ENCODE measurements at regions not wholly inside any gene's neighbourhood (a gene's known extent, or its start where the extent isn't known, plus 50 kb on each side); places are given as distances from the start of the nearest gene placed in this dataset.
"Not testable (repeated sequence)": the region's sequence is repeated elsewhere in the genome, so short reads cannot be mapped to it uniquely, and the experiment has no call there.

DNA sequence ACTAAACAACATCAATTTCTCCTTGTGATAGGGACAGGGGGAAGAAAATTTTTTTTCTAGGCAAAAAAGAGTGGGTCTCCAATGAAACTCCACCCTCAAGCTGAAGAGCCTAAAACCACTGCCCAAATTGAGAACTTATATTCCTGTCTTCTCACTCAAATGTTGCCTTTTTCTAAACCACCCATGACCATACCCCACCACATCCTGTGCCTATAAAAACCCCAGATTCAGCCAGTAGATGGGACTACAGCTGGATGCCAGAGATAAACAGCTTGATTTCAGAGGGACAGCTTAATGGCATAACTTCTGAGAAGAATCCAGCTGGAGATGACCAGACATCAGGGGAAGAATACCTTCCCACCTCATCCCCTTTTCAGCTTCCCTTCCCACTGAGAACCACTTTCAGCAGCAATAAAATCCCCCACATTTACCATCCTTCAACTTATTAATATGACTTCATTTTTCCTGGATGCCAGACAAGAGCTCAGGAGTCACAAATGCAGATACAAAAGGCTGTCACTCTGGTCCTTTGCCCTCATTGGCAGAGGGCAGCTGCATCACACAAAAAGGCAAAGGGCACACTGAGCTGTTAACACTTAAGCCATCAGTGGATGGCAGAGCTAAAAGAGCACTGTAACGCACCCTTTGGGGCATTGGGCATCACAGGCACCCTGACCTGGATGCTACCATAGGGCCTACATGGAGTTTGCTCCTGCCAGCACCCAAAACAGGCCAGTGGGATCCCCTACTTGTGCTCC is 972.5 kb upstream of the CTNND2 start:
- no peak for DNase-seq (ENCODE audit: low spot score)

GRCh38 chr5:12870872-12871539 is 966.8 kb upstream of the CTNND2 start:
- DNase-seq (ENCODE audit: low spot score) = no peak

- DNase-seq (ENCODE audit: low spot score) = no peak
Observed at GRCh38 chr5:12865529-12865928, 961.3 kb upstream of the CTNND2 start.

- no peak for DNase-seq (ENCODE audit: low spot score)
Observed at GRCh38 chr5:12861886-12862654, 957.8 kb upstream of the CTNND2 start.

DNA sequence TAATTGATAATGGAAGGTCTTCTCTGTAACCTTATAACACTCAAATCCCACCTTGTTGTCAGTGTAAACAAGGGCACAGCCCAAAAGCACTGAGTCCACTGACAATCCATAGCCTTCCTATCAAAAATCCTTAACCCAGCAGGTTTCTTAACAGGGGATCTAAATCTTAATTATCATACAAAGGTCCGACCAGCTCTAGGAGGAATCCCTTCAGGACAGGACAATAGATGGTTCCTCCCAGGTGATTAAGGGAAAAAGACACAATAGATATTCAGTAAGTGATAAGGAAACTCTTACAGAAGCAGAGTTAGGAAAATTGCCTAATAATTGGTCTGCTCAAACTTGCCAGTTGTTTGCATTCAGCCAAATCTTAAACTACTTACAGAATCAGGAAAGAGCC is 951.9 kb upstream of the CTNND2 start:
- DNase-seq (ENCODE audit: low spot score) = not testable (repeated sequence)

DNA sequence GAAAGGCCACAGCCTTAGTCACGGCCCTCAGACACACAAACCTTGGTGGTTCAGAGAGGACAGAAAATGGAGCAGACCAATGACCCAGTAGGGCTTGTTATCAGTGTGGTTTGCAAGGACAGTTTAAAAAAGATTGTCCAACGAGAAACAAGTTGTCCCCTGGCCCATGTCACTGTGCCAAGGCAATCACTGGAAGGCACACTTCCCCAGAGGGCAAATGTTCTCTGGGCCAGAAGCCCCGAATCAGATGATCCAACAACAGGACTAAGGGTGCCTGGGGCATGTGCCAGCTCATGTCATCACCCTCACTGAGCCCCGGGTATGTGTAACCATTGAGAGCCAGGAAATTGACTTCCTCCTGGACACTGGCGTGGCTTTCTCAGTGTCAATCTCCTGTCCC is 950.1 kb upstream of the CTNND2 start:
- no peak for DNase-seq (ENCODE audit: low spot score)

DNA sequence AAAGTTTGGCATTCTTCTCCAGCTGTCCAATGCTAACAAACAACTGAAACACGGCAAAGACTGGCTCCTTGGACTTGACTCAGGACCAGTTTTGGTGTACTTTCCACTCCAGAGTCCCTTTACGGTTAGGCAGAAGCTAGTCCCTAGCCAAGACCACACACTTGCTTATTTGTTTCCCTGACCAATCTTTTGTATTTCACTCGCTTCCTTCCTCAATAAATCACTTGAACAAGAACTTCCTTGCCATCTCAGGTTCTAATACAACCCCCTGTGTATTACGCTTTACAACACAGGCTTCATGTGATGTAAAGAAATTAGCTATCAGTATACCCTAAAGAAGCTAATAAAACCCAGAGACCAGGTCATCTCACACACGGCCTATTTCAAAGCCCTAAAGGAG is 947.5 kb upstream of the CTNND2 start:
- DNase-seq (ENCODE audit: low spot score) = no peak

- no peak for DNase-seq (ENCODE audit: low spot score)
Observed at GRCh38 chr5:12848709-12849108, 944.5 kb upstream of the CTNND2 start.

DNA sequence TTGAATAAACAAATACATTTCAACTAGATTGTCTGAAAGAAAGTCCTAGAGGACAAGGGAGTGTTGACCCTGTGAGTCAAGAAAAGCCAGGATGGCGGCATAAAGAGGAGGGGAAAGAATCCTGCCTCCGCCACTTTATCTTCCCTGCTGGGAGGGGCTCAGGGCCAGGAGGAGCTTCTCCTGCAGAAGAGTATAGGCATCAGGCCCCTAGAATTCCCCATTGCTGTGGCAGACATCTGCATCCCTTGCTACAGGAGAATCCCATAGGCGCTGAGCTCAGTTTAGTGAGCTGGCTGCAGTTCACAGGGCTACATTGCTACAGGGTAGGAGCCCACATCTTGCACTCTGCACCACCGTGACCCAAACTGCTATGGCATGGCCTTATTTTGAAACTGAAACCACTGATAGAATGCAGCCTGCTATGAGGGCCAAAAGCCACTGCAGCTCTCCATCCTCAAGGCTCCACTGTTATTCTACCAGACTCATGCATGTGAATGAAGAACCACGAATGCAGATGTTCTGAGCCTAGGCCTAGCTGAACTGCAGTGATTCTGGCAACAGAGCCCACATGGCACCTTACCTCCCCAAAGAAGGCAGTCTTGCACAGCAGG is 941.4 kb upstream of the CTNND2 start:
- no peak for DNase-seq (ENCODE audit: low spot score)

GRCh38 chr5:12840972-12841371 is 936.7 kb upstream of the CTNND2 start:
- DNase-seq (ENCODE audit: low spot score) = no peak

DNA sequence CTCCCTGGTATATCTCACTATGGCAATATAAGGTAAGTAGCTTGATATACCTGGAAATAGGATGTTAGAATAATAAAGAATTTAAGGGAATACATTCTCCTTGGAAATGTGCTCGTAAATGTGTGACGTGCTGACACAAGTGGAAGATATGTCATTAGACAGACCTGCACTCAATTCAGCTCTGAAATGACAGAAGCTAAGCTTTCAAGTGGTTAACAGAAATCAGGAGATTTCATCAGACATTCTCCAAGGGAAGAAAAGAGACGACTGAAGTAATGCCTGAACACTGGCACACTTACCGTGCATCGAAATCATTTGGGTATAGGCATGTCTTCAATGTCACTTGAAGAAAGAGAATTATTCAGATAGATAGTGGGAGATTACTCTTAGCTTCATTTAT is 933.3 kb upstream of the CTNND2 start:
- DNase-seq (ENCODE audit: low spot score) = no peak

DNA sequence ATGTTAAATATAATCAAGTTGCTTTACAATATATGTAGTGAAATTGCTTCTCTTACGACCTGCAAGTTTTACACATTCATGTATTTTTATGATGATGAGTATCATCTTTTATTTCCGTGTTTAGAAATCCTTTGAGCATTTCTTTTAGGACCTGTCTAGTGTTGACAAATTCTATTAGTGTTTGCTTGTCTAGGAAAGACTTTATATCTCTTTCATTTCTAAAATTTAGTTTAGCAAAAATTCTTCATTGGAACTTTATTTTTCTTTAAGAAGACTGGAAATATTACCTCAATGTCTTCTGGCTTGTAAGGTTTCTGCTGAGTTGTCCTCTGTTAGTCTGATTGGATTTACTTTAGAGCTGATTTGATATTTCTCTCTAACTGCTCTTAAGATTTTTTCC is 920.9 kb upstream of the CTNND2 start:
- no peak for DNase-seq (ENCODE audit: low spot score)

DNA sequence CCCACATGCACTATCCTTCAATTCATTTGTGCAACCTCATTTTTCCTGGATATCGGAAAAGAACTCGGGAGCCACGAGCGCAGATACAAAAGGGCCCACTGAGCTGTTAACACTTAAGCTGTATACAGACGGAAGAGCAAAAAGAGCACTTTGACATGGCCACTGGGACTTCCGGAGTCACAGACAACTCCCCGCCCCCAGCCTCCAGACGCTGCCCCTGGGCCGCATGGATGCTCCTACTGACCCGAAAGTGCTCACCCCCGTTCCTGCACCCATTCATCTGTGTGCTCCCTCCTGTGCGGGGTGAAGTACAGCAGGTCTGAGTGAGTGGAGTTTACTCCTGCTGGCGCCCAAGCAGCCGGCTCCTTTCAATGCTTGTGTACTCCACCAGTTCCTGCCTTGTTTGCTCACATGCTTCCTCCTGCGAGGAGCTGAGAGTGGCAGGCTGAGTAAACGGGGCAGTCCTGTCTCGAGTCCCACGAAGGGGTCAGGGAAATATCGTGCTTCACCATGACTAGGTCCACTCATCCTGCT is 901.0 kb upstream of the CTNND2 start:
- no peak for DNase-seq (ENCODE audit: low spot score)

DNA sequence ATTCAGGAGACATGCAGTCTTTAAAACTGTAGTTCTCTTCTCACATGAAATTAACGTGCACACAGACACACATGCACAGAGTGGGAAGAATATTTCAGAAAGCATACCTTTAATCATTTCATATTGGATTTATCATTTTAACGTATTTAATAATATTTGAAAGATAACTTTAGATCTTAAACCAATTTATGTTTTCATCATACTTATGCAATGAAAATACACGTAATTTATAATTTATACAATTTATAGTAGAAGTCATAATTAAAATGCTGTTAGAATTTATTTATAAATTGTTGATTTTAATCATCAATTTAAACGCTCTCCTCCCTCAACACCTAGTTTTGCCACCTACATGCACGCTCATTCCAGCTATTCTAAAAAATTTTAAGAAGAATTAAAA is 894.9 kb upstream of the CTNND2 start:
- no peak for DNase-seq (ENCODE audit: low spot score)

- no peak for DNase-seq (ENCODE audit: low spot score)
Observed at GRCh38 chr5:12795333-12795663, 891.1 kb upstream of the CTNND2 start.

GRCh38 chr5:12794476-12795332 is 890.5 kb upstream of the CTNND2 start:
- no peak for DNase-seq (ENCODE audit: low spot score)

GRCh38 chr5:12793373-12793772 is 889.1 kb upstream of the CTNND2 start:
- no peak for DNase-seq (ENCODE audit: low spot score)

- no peak for DNase-seq (ENCODE audit: low spot score)
Observed at GRCh38 chr5:12780536-12780935, 876.3 kb upstream of the CTNND2 start.

DNA sequence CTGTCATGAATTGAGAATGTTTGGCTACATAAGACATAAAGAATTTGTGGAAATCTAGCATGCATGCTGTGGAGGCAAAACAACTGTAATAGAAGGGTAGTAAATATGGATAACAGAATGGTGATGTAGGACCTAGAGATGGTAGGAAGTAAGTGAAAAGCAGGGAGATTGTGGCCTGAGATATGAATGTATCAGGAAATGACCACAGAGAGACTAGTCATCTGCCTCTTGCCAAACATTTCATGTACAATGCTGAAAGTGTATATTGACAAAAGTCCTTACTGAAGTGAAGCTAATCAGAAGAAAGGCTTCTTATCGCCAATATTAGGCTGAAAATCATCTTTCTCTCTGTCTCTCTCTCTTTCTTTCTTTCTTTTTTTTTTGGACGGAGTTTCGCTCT is 873.1 kb upstream of the CTNND2 start:
- DNase-seq (ENCODE audit: low spot score) = no peak

DNA sequence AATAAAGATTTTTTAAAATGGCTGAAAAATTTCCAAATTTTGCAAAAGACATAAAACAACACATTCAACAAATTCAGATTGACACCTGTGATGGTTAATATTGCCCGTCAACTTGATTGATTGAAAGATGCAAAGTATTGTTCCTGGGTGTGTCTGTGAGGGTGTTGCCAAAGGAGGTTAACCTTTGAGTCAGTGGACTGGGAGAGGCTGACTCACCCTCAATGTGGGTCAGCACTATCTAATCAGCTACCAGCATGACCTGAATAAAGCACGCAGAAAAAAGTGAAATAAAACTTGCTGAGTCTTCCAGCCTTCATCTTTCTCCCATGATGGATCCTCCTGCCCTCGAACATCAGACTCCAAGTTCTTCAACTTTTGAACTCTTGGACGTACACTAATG is 868.0 kb upstream of the CTNND2 start:
- no peak for DNase-seq (ENCODE audit: low spot score)

- no peak for DNase-seq (ENCODE audit: low spot score)
Observed at GRCh38 chr5:12759377-12759776, 855.1 kb upstream of the CTNND2 start.

DNA sequence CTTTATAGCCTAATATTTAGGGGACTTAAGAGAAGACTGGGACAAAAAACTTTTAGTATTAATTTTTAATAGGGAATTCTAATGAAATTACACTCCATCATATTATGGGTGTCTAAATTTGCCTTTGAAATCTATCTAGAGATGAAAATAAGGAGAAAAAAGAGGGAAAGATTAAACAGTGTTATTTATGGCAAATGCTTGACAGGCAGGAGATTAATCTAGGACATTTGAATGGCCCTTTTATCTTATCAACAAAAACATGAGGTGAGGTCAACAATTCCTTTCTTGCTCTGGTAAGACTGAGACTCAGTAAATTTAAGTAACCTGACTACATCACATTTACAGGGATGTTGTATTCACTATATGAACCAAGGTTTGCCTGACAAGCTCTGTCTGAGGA is 852.8 kb upstream of the CTNND2 start:
- no peak for DNase-seq (ENCODE audit: low spot score)
